H4 (cell line): ENCODE measurements at regions not wholly inside any gene's neighbourhood (a gene's known extent, or its start where the extent isn't known, plus 50 kb on each side); places are given as distances from the start of the nearest gene placed in this dataset.
A peak's percentile ranks its signal among the peaks of the same experiment; 100 is the strongest.

ENCODE experiments used
- DNase-seq: peaks from one replicate; pipeline ENCODE4 v3.0.0-alpha.2; 2015; ENCODE audit warnings: low spot score

DNA sequence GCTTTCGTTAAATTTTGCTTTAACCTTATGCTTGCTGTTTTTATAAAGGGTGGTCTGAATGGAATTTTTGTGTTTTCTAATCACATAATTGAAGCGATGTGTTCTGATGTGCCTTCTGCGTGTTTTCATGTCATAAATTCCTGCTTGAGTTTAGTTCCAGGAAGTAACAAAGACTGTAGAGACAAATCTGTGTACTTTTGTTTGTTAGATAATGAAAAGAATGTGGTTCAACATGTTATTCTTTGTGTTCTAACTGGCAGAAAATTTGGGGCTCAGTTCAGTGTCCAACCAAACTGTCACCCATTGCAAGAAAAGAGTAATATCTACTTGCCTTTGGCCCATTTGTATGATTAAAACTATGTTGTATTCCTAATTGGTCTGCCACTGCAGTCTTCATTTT lies 324.0 kb downstream of the DIPK2A start:
- DNase-seq = no peak

DNA sequence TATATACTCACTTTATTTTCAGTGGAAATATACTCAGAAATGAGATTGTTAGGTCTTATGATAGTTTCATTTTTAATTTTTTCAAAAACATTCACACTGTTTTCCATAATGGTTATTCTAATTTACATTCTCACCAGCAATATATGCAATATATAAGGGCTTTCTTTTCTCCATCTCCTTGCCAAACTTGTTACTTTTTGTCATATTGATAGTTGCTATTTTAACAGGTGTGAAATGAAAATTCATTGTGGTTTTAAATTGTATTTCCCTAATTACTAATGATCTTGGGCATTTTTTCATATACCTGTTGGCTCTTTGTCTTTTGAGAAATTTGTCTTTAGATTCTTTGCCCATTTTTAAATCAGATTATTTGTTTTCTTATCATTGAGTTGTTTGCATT lies 325.2 kb downstream of the DIPK2A start:
- no peak for DNase-seq

DNA sequence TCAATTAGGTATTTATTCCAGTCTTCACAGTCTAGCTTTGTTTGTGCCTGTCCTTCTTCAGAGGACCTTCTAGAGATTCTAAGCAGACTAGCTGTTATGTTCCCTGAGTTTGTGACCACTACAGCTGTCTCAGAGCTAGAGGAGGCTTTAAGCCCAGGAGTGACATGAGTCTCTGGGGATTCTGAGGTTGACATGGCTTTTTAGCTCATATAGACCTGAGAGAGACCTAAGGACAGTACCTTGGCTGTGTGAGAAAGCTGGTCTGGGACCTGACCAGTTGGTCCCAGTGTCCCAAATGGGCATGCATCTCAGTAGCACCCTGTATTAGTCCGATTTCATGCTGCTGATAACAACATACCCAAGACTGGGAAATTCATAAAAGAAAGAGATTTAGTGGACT lies 330.2 kb downstream of the DIPK2A start:
- no peak for DNase-seq

DNA sequence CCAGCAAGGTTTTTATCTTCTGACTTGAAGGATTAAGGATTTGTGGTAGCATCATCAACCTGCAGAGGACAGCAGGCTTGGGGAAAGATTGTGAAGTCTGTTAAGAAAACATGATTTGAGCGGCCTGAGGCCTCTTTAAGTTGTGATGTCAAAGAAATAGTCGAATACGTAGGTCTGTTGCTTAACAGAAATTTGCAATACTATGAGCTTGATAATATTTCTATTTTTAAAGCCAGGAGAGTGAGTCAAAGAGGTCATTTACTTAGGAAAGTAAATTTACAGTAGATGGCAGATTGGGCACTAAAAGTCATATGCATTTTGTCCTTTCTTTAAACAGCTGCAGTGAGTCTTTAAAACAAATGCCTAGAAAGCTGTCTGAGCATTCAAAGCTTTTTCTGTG lies 336.3 kb downstream of the DIPK2A start:
- DNase-seq = no peak

DNA sequence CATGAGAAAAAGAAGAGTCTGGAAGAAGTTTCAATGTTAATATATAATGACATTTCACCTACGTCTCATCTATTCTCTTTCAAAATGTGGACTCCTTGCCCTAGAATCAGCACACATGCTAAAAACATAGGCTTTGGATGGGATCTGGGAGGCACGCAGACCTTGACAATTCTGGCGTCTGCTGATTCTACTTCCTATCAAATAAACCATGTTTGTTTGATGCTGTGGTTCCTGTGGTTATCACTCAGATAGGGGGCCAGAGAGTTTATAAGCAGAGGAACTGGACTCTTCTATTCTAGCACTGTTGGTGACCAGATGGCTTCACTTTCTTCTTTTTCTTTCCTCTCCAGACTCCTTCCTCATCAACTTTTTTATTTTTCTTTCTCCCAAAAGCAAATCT lies 336.8 kb downstream of the DIPK2A start:
- no peak for DNase-seq

DNA sequence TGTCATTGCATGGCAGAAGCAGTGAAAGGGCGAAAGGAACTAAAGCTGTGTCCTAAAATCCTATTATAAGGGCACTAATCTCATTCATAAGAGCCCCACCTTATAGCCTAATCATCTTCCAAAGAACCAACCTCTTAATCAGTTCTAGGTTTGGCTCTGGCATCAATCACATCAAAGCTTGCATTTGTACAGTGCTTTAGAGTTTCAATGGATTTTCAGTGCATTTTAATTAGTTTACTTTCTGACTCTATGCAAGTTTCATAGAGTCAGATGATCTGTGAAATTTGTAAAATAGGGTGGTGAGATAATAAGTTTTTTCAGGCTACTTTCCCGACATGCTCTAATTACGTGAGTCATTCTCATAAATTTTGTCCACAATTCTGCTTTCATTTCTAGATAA lies 341.1 kb downstream of the DIPK2A start:
- DNase-seq = no peak

DNA sequence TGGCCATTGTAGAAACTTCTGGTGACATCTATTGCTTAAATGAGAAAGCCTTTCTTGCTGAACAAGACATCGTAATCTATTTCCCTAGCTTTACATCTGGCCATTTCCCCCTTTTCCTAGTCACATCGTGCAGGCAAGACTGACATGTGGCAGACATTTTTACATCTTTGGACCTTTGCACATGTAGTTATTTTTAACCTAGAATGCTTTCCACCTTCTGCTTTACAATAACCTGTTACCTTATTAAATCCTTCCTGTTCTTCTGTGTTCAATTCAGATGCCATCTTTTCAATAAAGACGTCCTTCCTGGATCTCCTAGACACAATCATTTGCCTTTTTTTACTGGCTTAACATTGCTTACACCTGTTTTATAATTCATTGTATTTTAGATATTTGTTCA lies 343.3 kb downstream of the DIPK2A start:
- no peak for DNase-seq

DNA sequence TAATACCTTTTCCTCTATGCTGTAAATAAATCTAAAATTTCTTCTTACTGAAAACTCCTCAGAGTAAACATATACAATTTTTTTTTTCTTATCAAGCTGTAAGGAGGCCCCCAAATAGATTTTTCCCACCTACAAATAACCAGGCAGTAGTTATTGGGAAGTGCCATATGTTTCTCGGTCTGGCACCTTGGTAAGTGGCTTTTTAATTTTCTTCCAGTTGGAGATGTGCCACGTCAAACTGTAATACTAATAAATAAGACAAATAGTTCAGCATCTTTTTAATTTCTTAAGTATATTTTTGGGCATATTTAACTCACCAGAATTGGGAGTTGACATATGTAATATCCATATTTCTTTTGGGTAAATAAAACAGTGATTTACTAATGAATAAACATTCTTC lies 346.3 kb downstream of the DIPK2A start:
- DNase-seq = no peak

DNA sequence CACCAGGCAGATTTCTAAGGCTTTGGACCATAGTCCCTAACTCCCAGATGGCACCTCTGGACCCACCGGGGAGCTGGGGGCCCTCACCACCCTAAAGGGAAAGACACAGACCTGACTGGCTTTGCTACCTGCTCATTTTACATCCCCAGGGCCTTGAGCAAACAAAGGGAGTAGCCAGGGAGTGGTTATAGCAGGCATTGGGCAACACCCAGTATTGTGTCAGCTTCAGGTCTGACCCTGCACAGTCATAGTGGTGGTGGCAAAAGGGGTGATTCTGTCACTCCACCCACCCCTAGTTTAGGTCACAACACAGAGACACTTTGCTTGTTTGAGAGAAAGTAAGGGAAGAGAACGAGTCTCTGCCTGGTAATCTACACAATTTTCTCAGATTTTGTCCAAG lies 352.5 kb downstream of the DIPK2A start:
- DNase-seq = no peak

DNA sequence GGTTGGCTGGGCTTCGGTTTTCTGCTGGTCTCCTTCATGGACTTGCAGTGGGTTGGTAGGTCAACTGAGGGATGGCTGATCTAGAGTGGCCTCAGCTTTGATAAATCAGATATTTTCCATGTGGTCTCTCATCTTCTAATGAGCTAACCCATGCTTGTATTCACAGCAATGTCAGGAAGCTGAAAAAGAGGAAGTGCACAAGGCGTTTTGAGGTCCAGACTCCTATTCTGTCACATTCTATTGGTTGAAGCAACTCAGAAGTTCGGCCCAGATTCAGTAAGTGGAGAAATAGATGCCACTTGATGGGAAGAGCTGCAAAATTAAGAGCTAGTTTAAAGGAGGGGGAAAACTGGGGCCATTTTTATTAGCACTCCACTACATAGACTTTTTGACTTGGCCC lies 361.2 kb downstream of the DIPK2A start:
- DNase-seq = no peak

DNA sequence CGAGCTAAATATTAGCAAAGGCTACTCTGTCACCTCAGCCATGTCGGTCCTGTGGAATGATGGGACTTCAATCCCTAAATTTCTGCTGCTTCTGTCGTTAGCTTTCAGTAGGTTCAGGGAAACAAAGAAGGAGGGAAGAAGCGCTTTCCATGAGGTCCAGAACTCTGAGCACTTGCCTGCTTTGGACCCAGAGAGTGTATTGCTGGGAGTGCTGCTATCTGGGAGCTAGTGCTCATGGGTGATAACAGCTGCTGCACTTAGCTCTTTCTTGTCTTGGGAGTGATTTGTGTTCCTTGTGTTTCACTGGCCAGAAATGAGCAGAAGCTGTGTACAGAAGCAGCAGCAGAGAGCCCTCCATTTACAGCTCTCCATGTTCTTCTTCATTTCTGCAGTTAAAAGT lies 369.8 kb downstream of the DIPK2A start:
- DNase-seq = no peak

DNA sequence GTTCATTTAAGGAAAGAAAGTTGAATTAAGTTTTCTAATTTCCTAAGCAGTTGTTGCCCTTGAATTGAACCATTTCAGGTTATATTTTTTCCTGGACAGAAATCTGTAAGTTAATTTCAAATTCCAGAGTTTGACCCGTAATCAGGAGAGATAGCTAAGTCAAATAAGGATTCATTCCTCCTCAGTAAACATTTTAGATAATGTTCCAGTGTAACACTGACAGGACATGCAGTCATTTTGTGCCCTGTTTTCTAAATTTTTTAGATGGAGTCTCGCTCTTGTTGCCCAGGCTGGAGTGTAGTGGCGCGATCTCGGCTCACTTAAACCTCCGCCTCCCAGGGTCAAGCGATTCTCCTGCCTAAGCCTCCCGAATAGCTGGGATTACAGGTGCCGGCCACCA lies 371.7 kb downstream of the DIPK2A start:
- no peak for DNase-seq

DNA sequence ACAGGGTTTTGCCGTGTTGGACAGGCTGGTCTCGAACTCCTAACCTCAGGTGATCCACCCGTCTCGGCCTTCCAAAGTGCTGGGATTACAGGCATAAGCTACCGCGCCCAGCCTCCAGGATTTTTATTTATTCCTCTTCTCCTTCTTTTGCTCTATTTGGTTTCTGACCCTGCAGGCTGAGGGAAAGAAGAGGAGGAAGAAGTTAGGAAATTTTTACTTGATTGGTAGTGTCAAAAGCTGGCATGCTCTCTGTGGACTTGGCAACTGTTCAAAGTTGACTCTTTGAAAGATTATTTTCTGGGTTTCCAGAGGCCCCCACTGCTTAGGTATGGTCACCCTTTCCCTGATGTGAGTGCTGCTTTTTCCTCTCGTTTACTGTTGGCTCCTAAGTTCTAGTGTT lies 372.2 kb downstream of the DIPK2A start:
- DNase-seq = no peak

DNA sequence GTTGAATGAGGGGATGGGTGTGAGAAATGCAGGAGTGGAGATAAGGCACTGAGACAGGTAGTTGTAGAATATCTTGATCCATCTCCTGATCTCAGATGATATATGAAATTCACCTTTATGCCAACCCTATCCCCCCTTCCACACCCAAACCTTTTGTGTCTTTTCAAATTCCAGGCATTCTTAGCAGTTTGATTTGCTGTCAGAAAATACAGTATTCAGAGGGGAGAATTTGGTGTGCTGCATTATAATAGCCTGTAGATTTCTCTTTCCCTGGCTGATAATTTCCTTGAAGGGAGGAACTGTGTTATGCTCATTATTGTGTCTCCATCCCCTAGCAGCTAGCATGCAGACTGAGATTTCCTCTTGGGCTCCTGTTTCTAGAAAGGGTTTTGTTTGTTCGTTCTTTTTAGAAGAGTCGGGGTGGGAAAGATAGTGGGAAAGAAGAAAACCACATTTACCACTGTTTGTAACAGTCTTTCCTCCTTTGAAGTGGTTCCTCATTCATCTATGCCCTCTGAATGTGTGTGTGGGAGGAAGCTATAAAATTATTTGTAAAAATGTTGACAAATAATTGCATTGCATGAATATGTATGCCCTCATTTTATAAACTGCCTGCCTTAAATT lies 373.4 kb downstream of the DIPK2A start:
- DNase-seq = no peak

DNA sequence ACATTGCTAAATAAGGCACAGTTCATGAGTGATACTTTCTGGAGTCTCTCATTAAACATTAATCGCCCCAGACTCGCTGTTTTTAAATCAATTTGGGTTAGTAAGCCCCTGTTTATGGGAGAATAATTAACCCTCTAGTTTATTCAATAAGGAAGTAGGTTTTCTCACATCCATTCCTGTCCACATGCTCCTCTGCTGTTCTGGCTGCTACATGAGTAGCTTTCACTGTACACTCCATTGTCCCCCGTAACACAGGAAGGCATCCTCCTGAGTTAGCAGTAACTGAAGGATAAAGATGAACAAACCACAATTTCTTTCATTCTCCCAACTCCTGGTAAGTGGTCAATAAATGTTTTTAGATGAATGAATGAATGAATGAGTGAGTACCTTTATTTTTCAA lies 378.5 kb downstream of the DIPK2A start:
- DNase-seq = no peak

DNA sequence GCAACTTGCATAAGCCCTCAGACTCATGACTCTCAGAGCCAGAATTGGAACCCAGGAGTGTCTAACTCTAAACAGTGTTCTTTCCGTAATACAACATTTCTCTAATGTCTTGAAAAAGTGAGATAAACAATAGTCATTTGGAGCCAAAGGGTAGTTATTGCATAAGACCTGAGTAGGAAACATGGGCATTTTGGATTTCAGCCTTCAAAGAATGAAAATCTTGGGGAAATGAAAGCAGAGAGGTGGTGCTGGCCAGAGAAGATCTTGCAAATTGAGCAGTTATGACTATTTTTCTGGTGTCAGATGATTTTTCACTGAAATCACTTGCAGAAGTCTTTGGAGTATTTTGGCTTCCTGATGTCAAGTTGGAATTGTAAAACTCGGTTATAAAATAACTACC lies 379.4 kb downstream of the DIPK2A start:
- no peak for DNase-seq

DNA sequence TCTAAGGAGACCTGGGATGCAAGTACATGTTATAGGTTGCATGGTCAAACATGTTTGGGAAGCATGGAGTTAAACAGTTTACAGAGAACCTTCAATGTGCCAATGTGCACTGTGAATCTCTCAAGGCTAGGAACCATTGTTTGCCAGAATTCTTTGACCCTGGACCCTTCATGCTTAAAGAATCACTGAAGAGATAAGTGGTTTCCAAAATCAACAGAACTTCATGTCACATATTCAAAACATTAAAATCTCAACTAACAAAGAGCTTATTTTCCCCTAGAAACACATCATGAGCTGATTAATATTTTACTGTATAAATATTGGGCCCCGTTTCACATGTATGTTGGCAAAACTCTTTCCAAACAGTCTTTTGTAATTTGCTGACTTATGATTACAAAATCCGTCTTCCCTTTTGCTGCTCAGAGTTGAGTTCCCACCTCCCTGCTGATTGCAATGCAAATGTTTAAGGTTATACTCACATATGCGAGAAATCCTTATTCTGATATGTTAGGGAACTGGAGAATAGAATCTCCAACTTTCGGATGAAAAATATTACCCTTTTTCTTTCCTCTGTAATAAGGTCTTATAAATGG lies 380.2 kb downstream of the DIPK2A start:
- DNase-seq = no peak

DNA sequence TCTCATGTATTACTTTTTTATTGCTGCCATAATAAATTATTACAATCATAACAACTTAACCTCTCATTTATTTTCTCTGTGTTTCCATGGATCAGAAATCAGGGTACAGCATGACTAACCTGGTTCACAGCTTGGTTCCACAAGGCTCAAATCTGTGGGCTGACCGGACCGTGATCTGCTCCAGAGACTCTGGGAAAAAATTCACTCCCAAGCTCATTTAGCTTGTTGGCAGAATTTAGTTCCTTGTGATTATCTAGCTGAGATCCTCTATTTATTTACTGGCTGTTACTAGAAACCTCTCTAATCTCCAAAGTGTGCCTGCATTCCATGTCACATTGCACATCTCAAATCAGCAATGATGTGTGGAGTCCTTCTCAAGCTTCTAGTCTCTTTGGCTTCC lies 386.6 kb downstream of the DIPK2A start:
- DNase-seq = no peak

DNA sequence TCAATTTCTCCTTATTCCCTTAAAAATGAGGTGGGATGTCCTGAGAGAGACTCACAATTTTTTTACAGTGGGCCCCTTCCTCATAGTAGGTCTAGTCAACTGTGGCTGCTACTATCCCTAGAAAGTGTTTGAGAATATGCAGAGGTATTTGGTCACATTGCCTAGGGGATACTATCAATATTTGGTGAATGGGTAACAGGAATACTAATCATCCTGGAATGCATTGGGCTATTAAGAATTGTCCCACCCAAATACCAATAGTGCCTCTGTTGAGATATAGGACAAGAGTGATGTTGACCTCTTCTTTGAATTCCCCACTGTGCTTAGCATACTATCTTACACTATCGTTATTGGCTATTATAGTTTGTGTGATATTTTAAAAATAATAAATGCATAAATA lies 389.4 kb downstream of the DIPK2A start:
- DNase-seq = no peak

DNA sequence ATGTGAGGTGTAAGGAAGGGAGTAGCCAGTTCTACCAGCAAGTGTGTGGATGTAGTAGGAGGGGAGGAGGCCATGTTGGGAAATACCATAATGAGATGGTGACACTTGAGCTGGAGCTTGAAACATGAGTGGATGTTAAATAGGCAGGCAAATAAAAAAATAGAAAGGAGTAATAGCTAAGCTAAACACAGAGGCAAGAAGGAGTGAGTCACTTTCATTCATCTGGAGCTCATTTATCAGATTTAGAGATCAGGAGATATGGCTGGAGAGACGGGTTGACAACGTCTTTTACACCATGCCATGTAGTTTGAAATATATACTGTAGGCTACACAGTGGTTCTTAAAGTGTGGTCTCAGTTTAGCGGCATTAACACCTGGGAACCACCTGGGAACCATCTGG lies 390.5 kb downstream of the DIPK2A start:
- DNase-seq = peak; percentile 62

DNA sequence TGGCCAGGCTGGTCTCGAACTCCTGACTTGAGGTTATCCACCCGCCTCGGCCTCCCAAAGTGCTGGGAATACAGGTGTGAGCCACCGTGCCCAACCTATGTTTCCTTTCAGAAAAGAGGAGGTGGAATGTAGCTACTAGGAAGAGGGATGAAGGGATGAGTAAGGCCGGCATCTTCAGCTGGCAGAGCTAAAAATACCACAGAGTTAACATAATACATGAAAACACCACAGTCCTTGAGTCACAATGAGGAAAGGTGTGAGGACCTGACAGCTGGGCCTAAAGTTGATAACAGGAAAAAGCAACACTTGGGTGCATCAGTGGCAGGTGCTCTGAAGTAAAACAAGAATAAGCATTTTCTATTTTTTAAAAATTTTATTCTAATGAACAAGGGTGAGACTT lies 392.2 kb downstream of the DIPK2A start:
- no peak for DNase-seq

DNA sequence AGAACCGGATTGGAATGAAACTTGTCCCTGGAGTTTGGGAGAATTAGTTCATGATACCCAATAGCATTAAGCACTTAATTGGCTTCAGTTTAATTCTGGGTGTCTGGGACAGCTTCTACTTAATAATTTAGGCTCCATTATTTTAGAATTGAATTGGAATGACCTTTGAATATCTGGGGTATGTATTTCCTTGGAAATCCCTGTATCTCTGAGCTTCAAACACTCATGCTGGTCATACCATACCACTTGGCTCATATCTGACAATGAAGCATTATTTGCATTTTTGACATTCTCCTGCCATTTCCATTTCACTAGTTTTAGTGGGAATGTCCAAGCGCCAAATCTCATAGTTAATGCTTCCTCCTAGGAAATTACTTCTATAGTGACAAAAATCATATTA lies 393.1 kb downstream of the DIPK2A start:
- no peak for DNase-seq

DNA sequence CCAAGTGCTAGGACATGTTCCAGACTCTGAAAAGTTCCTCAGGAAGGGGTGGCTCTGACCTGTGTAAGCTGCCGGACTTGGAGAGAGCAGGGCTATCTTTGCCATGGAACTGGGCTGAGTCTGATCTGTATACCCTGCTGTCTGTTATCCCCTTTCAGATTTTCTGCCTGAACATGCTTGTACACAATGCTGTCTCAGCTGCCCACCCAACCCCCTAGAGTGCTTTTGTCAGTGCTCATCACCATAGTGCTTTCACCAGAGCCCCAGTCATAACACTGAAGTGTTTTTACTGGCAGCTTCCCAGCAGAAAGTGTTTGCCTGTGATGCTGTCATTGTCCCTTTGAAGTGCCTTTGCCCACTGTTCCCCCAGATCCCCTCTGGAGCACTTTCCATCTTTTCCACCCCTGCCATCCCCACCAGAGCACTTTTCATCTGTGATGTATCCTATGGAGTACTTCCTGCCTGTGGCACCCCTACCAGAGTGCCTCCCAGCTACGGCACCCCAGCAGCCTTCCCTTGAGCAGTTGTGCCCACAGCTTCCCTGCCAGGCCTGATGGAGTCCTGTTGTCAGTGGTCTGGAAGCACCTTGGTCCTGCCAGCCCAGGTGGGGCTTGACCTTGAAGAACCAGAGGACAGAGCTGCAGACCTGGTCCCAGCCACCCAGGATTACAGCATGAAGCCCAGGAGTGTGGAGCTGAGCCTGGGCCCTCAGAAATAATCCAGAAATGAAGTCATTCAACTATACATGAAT lies 397.7 kb downstream of the DIPK2A start:
- no peak for DNase-seq

DNA sequence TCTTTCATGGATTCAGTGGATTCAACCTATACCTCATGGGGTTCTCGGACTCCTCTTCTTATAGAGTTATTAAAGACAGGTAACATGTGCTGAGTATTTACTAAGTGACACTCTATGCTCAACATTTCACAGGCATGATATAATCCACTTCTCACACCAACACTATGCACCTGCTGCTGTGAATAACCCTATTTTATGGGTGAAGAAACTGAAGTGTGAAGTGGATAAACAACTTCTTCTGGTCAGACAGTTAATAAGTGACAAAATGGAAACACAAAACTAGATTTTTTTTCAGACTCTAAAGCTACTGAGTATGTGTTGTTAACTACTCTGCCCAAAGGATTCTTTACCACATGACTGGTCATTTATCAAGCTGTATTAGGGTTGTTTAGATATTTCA lies 403.5 kb downstream of the DIPK2A start:
- DNase-seq = no peak
